Erythroblast (primary cell): ENCODE measurements at regions not wholly inside any gene's neighbourhood (a gene's known extent, or its start where the extent isn't known, plus 50 kb on each side); places are given as distances from the start of the nearest gene placed in this dataset.

ENCODE experiments used
- GATA1 ChIP-seq: IDR thresholded peaks from 2 replicates; pipeline ENCODE4 v1.6.1; 2011; ENCODE audit warnings: low read depth, mild to moderate bottlenecking, control low read depth, low read length, moderate library complexity
- POLR2A ChIP-seq: IDR thresholded peaks from 2 replicates; pipeline ENCODE4 v1.6.1; 2011; ENCODE audit warnings: mild to moderate bottlenecking, low read length

DNA sequence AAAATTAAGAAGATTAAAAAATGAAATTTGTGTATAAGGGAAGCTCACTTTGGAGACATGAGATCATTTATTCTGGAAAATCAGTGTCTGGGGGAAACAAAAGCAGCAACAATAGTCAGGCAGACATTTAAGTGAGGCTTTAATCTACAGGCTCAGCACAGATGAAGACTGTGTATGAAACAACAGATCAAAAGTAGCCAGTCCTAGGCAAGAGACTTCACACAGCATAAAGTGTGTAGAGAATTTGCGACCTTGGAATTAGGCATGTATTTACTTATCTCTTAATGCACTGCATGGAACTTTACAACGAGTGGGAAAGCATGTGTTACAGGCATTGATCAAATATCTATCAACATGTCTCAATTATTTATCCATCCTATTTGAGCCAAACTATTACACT, 1099.9 kb downstream of the PLA2G4A start:
- no peak for TF ChIP-seq POLR2A
- no peak for TF ChIP-seq GATA1
